ENCODE measurements at regions not wholly inside any gene's neighbourhood (a gene's known extent, or its start where the extent isn't known, plus 50 kb on each side); places are given as distances from the start of the nearest gene placed in this dataset.

- Histone ChIP-seq H3K4me1 (ENCODE audit: control insufficient read depth in 2 of 3, insufficient read depth in 2 of 3, low read depth in 1 of 3, low read length in 3 of 3) (no peaks in the 10 kb centered on the region), H3K36me3 (ENCODE audit: control insufficient read depth in 2 of 3, insufficient read depth in 3 of 3, low read length in 3 of 3) (no peaks in the 10 kb centered on the region), H3K9ac (ENCODE audit: low read length in 3 of 3) (no peak overlapping the region), H3K27me3 (ENCODE audit: control insufficient read depth, insufficient read depth, low read length) (no peaks in the 10 kb centered on the region), H3K4me3 (ENCODE audit: low read length in 3 of 3) (no peak overlapping the region), H3K27ac (ENCODE audit: low read depth in 2 of 2, low read length in 2 of 2) (no peak overlapping the region), H3K9me3 (ENCODE audit: control insufficient read depth in 2 of 3, insufficient read depth in 1 of 3, low read length in 3 of 3) (no peaks in the 10 kb centered on the region)
- intact Hi-C loops (cut with DNase I), result no loop called here
- peak in 2 of 5 donors; percentile 12 to 13 for DNase-seq
- TF ChIP-seq CTCF (IDR thresholded peaks at IDR 0.05; ENCODE audit: borderline replicate concordance, extremely low read depth, insufficient read depth), result no peak
- no peak for FAIRE-seq
Measured at GRCh38 chr13:76397413-76397812, 488.8 kb downstream of the KCTD12 start.

- Histone ChIP-seq H3K9me3 (ENCODE audit: control insufficient read depth in 2 of 3, insufficient read depth in 1 of 3, low read length in 3 of 3) (no peaks in the 10 kb centered on the region), H3K27ac (ENCODE audit: low read depth in 2 of 2, low read length in 2 of 2) (no peak overlapping the region), H3K9ac (ENCODE audit: low read length in 3 of 3) (no peak overlapping the region), H3K4me3 (ENCODE audit: low read length in 3 of 3) (no peak overlapping the region), H3K27me3 (ENCODE audit: control insufficient read depth, insufficient read depth, low read length) (no peaks in the 10 kb centered on the region), H3K4me1 (ENCODE audit: control insufficient read depth in 2 of 3, insufficient read depth in 2 of 3, low read depth in 1 of 3, low read length in 3 of 3) (no peaks in the 10 kb centered on the region), H3K36me3 (ENCODE audit: control insufficient read depth in 2 of 3, insufficient read depth in 3 of 3, low read length in 3 of 3) (no peaks in the 10 kb centered on the region)
- no peak for TF ChIP-seq CTCF (IDR thresholded peaks at IDR 0.05; ENCODE audit: borderline replicate concordance, extremely low read depth, insufficient read depth)
- intact Hi-C loops (cut with DNase I), result no loop called here
- no peak for FAIRE-seq
- no peak for DNase-seq
Measured at GRCh38 chr13:76389321-76389720, 496.9 kb downstream of the KCTD12 start.

GRCh38 chr13:76387566-76387965 is 498.6 kb downstream of the KCTD12 start:
- H3K9ac ChIP-seq (ENCODE audit: low read length in 3 of 3), result no peak overlapping the region
- no peak for FAIRE-seq

More at GRCh38 chr13:76387566-76387965, 498.6 kb downstream of the KCTD12 start:
- intact Hi-C loops (cut with DNase I), result no loop called here
- Histone ChIP-seq H3K9me3 (ENCODE audit: control insufficient read depth in 2 of 3, insufficient read depth in 1 of 3, low read length in 3 of 3) (no peaks in the 10 kb centered on the region), H3K36me3 (ENCODE audit: control insufficient read depth in 2 of 3, insufficient read depth in 3 of 3, low read length in 3 of 3) (no peaks in the 10 kb centered on the region), H3K4me3 (ENCODE audit: low read length in 3 of 3) (no peak overlapping the region), H3K4me1 (ENCODE audit: control insufficient read depth in 2 of 3, insufficient read depth in 2 of 3, low read depth in 1 of 3, low read length in 3 of 3) (no peaks in the 10 kb centered on the region), H3K27me3 (ENCODE audit: control insufficient read depth, insufficient read depth, low read length) (no peaks in the 10 kb centered on the region), H3K27ac (ENCODE audit: low read depth in 2 of 2, low read length in 2 of 2) (no peak overlapping the region)
- TF ChIP-seq CTCF (IDR thresholded peaks at IDR 0.05; ENCODE audit: borderline replicate concordance, extremely low read depth, insufficient read depth), result no peak
- no peak for DNase-seq

Data from kidney (tissue), 13 donors.